ENCODE measurements at regions not wholly inside any gene's neighbourhood (a gene's known extent, or its start where the extent isn't known, plus 50 kb on each side); places are given as distances from the start of the nearest gene placed in this dataset.

- no peak for DNase-seq (ENCODE audit: low spot score)
Observed at GRCh38 chr7:17019106-17019505, 137.3 kb upstream of the AGR3 start.

DNA sequence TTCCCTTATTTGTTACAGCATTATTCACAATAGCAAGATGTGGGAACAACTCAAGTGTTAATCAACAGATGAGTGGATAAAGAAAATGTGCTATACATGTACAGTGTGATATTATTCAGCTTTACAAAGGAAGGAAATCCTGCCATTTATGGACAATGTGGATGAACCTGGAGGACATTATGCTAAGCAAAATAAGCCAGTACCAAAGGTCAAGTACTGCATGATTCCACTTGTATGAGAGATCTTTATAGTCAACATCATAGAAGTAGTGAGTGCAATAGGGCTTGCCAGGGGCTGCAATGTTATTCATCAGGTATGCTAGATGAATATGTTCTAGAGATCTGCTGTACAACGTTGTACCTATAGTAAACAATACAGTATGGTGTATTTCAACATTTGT is 138.5 kb upstream of the AGR3 start:
- DNase-seq (ENCODE audit: low spot score), result no peak

DNA sequence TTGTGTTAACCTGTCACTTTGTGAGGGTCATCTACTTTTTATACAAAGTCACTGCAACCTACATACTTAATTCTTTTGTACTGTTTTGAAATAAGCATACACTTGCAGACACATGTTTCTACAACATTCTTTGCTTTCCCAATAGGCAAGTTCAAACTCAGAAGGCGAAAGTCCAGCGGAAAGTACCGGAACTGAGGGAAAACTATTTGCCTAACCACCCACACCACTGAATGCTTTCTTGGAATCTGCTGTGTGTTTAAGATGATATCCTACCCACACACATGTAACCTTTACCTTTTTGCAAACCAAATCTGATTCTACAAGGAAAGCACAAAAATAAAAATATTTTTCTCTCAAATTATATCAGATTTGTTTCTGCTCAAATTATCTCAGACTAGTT is 139.4 kb upstream of the AGR3 start:
- peak; percentile 44 for DNase-seq (ENCODE audit: low spot score)

DNA sequence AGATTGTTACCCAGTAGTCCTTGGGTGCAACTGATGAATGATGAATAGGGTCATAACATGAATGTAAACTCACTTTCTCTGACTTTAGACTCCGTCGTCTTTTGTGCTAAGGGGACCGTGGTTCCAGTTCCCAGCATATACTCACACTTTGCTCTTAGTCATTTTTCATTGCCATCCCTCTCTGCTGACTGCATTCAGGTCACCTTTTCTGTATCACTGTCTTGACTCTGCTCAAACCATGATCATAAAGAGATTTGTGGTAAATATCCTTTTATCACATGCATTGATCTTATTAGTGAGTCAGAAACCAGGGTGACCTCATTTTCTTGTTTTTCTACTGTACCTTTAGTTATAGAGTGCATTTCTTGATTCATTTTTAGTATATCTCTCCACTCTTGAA is 141.1 kb upstream of the AGR3 start:
- DNase-seq (ENCODE audit: low spot score), result no peak

- no peak for DNase-seq (ENCODE audit: low spot score)
Observed at GRCh38 chr7:17026269-17026668, 144.5 kb upstream of the AGR3 start.

GRCh38 chr7:17027143-17027788 is 145.5 kb upstream of the AGR3 start:
- no peak for DNase-seq (ENCODE audit: low spot score)

DNA sequence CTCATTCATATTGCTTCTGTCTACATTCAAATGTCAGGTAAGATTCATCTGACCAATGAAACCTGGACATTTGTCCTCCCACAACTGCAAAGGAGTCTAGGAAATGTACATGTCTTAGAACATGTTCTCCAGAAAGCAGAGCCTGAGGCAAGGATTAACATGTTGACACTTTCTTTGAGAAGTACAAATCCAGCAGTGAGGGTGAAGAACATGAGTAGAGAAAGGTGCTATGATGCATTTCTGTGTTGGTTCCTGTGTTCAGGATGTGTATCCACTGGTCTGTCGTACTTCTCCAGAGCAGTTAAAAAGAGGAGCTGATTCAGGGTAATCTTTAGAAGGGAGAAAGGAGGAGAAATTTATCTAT is 146.0 kb upstream of the AGR3 start:
- DNase-seq (ENCODE audit: low spot score), result no peak

- no peak for DNase-seq (ENCODE audit: low spot score)
Observed at GRCh38 chr7:17029150-17029549, 147.4 kb upstream of the AGR3 start.

DNA sequence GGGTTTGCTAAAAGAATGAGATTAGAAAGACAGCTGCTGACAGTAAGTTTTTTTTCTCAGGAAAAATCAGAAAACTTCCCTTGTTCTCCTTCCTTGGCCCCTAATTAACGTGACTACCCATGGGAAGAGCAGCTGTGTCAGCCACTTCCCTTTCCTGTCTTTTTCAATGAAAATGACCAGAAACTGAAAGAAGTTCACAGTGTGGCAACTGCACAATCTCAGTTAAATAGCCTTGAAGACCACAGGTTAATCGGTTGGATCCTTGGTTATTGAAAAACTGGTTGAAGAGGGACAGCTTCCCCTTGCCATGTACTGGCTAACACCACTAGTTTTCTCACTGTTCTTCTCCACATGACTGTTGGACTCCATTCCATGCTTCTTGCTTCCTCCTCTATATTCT is 148.8 kb upstream of the AGR3 start:
- no peak for DNase-seq (ENCODE audit: low spot score)

GRCh38 chr7:17031906-17032551 is 150.2 kb upstream of the AGR3 start:
- no peak for DNase-seq (ENCODE audit: low spot score)

DNA sequence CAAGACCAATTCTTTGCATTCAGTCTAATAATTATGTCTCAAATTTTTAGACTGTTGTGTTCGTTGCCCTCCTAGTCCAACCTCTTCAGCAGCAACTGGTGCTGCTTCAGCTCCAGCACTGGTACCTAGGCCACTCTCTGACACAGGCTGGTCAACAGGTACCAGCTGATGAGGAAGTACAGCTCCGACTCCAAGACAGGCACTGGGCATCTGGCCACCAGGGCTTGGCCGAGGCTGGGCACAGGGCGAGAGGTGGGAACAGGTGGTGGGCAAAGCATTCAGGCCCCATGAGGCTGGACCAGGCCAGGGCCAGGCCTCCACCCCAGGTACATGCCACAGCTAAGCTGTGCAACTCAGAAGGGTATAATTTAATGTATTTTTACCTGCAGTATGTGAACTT is 151.5 kb upstream of the AGR3 start:
- peak; percentile 63 for DNase-seq (ENCODE audit: low spot score)

GRCh38 chr7:17036584-17036983 is 154.8 kb upstream of the AGR3 start:
- no peak for DNase-seq (ENCODE audit: low spot score)

- no peak for DNase-seq (ENCODE audit: low spot score)
Observed at GRCh38 chr7:17037356-17037755, 155.6 kb upstream of the AGR3 start.

DNA sequence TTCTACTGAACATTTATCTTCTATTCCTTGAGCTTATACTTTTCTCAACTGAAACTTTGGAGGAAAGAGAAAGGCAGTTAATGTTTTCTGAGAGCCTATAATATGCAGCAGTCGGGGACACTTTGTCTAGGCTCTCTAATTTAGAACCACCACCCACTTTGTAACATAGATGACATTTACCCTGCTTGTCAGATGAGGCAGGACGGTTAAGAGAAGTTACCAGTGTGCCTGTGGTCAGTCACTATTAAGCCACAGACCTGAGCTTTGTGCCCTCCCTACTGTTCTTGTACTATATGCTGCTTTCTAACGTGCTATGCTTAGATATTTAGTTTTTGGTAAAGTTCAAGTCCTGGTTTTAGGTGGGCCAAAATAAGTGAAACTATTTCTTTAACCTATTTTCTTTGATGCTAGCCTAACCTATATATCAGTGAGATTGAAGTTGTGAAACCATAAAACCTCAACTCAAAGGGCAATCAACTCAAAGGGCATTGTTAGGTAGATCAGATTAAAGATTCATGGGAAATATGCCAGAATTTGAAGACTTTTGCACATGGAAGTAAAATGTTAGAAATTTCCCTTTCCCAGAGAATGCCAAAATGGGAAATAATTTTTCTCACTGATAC is 156.5 kb upstream of the AGR3 start:
- no peak for DNase-seq (ENCODE audit: low spot score)

GRCh38 chr7:17038783-17039170 is 157.0 kb upstream of the AGR3 start:
- no peak for DNase-seq (ENCODE audit: low spot score)

DNA sequence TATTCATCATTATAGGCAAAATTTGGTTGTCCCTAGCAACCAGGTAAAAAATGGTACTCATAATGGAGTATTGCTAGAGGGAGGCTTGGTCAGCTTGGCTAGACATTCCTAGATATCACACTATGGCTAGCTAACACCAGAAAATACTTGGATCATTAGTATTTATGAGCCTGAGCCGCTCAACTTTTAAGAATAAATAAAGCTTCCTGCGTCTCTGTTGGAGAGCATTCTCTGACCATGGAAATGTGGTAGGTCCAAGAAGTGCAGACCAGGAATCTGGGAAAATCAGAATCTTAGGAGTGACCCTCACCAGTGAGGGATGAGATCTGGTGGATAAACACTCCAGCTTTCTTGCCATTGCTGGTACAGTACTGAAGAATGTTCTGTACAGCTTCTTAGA is 157.6 kb upstream of the AGR3 start:
- DNase-seq (ENCODE audit: low spot score), result no peak

GRCh38 chr7:17040716-17041115 is 158.9 kb upstream of the AGR3 start:
- no peak for DNase-seq (ENCODE audit: low spot score)

DNA sequence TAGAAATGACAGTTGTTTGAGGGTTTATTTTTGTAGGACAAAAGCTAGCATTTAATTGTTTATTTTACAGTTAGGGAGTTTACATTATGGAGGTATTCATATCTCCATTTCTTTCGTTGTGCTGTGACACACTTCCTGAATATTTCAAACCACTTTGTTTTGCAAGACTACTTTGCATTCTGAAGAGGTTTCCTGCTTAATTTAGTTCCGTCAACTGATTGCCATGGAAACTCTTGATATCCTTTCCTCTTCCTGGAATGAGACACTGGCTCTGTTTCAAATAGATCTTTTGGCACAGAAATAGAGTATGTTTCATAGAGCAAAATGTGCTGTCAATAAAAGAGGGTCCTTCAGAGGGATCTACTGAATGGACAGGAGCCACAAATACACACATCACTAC is 159.5 kb upstream of the AGR3 start:
- DNase-seq (ENCODE audit: low spot score), result no peak

- DNase-seq (ENCODE audit: low spot score), result no peak
Observed at GRCh38 chr7:17042211-17042610, 160.4 kb upstream of the AGR3 start.

DNA sequence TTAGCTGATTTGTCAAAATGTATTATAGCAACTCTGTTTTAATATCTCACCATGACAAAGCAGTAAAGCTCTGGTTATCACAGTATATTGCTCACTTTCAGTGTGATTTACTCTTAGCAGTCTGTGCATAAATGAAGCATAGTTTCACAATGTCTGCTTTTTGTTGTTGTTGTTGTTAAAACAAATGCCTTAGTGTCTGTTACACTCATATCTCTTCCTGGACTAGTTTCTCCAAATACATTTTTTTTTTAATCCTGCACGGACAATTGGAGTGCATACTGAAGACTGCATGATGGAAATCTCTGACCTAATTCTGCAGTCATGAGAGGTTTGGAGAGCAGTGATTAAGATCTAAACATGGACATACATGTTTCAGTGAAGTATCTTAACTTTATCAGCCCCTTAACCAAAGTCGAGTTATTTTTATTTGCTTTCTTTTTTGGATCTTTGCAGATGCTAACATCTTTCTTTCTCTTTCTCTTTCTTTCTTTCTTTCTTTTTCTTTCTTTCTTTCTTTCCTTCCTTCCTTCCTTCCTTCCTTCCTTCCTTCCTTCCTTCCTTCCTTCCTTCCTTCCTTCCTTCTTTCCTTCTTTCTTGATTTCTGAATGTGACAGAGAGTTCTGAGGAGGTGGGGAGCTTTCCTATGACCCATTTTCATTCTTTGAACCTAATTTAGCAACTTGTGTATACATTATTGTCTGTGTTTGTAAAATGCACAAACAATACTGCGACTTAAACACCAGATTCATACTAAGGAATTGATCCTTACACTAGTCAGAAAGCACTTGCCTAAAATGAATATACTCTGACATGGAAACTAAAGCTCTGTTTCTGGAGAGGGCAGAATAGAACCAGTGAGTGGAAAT is 161.5 kb upstream of the AGR3 start:
- no peak for DNase-seq (ENCODE audit: low spot score)

GRCh38 chr7:17044396-17044795 is 162.6 kb upstream of the AGR3 start:
- no peak for DNase-seq (ENCODE audit: low spot score)

- no peak for DNase-seq (ENCODE audit: low spot score)
Observed at GRCh38 chr7:17044861-17045260, 163.1 kb upstream of the AGR3 start.

GRCh38 chr7:17046259-17046658 is 164.5 kb upstream of the AGR3 start:
- DNase-seq (ENCODE audit: low spot score), result no peak
